GM12878 (cell line): ENCODE measurements at regions not wholly inside any gene's neighbourhood (a gene's known extent, or its start where the extent isn't known, plus 50 kb on each side); places are given as distances from the start of the nearest gene placed in this dataset.

Experiments
- SIX5 ChIP-seq: IDR thresholded peaks from 2 replicates; pipeline ENCODE4 v1.6.1; 2011; ENCODE audit warnings: mild to moderate bottlenecking, low read depth, low read length, moderate library complexity; ENCODE audit not compliant: severe bottlenecking
- TAF1 ChIP-seq: IDR thresholded peaks from 2 replicates; pipeline ENCODE4 v1.6.1; 2011; ENCODE audit warnings: mild to moderate bottlenecking, low read depth, low read length, borderline replicate concordance
- TF ChIP-seq, protein P1 (sequence below), 3 experiments: IDR thresholded peaks in 2 of 3; conservative IDR thresholded peaks in 1 of 3; 2 replicates each; pipeline ENCODE4 v1.5.1; 2011; ENCODE audit warnings: low read depth in 3 of 3, low read length in 3 of 3, mild to moderate bottlenecking in 3 of 3, control low read depth in 2 of 3, moderate library complexity in 2 of 3, inconsistent platforms in 1 of 3, mixed read lengths in 1 of 3; ENCODE audit not compliant: control insufficient read depth in 2 of 3, insufficient read depth in 1 of 3; ENCODE audit errors: extremely low read depth in 1 of 3

- no peak for TF ChIP-seq SIX5
- TF ChIP-seq TAF1: no peak
- TF ChIP-seq, protein P1, sequence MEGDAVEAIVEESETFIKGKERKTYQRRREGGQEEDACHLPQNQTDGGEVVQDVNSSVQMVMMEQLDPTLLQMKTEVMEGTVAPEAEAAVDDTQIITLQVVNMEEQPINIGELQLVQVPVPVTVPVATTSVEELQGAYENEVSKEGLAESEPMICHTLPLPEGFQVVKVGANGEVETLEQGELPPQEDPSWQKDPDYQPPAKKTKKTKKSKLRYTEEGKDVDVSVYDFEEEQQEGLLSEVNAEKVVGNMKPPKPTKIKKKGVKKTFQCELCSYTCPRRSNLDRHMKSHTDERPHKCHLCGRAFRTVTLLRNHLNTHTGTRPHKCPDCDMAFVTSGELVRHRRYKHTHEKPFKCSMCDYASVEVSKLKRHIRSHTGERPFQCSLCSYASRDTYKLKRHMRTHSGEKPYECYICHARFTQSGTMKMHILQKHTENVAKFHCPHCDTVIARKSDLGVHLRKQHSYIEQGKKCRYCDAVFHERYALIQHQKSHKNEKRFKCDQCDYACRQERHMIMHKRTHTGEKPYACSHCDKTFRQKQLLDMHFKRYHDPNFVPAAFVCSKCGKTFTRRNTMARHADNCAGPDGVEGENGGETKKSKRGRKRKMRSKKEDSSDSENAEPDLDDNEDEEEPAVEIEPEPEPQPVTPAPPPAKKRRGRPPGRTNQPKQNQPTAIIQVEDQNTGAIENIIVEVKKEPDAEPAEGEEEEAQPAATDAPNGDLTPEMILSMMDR (IDR thresholded peaks at IDR 0.05 in 2 of 3, conservative IDR thresholded peaks at IDR 0.05 in 1 of 3; ENCODE audit: control insufficient read depth in 2 of 3, extremely low read depth in 1 of 3, insufficient read depth in 1 of 3, low read depth in 3 of 3, low read length in 3 of 3): no peak
These were observed 64.0 kb upstream of the TLE4 start for GRCh38 chr9:79507801-79508200.
